Mesenchymal stem cell (in vitro differentiated cells and primary cell): ENCODE measurements at regions not wholly inside any gene's neighbourhood (a gene's known extent, or its start where the extent isn't known, plus 50 kb on each side); places are given as distances from the start of the nearest gene placed in this dataset.

Source experiments
- DNase-seq: peaks from one replicate; pipeline ENCODE4 v3.0.0-alpha.2; 2013
- H2AFZ ChIP-seq: one replicate; pipeline ENCODE4 v1.6.1; 2013; ENCODE audit warnings: low read depth, mild to moderate bottlenecking, control low read depth, inconsistent platforms, low read length, moderate library complexity
- H2AK5ac ChIP-seq: 2 replicates; pipeline ENCODE4 v1.6.1; 2013; ENCODE audit warnings: low read length, moderate library complexity, mild to moderate bottlenecking, inconsistent platforms; ENCODE audit not compliant: severe bottlenecking
- H2BK120ac ChIP-seq: one replicate; pipeline ENCODE4 v1.6.1; 2013; ENCODE audit warnings: low read depth, mild to moderate bottlenecking, inconsistent platforms, low read length, moderate library complexity
- H2BK12ac ChIP-seq, 2 experiments: one replicate each; pipeline ENCODE4 v1.6.1; 2013; ENCODE audit warnings: inconsistent platforms in 2 of 2, low read length in 2 of 2, mild to moderate bottlenecking in 2 of 2, moderate library complexity in 2 of 2, control low read depth in 1 of 2
- H2BK15ac ChIP-seq: one replicate; pipeline ENCODE4 v1.6.1; 2013; ENCODE audit warnings: mild to moderate bottlenecking, low read depth, inconsistent platforms; ENCODE audit not compliant: poor library complexity, severe bottlenecking
- H2BK5ac ChIP-seq: 2 replicates; pipeline ENCODE4 v1.6.1; 2013; ENCODE audit warnings: low read depth, mild to moderate bottlenecking, low read length, control low read depth, inconsistent platforms; ENCODE audit not compliant: poor library complexity, severe bottlenecking
- H3K14ac ChIP-seq, 2 experiments: one replicate each; pipeline ENCODE4 v1.6.1; 2013; ENCODE audit warnings: inconsistent platforms in 2 of 2, low read length in 2 of 2, control low read depth in 1 of 2, mild to moderate bottlenecking in 1 of 2, moderate library complexity in 1 of 2
- H3K18ac ChIP-seq, 2 experiments: one replicate each; pipeline ENCODE4 v1.6.1; 2013; ENCODE audit warnings: inconsistent platforms in 2 of 2, low read length in 2 of 2, control low read depth in 1 of 2, low read depth in 1 of 2, mild to moderate bottlenecking in 1 of 2
- H3K23ac ChIP-seq, 2 experiments: one replicate each; pipeline ENCODE4 v1.6.1; 2013; ENCODE audit warnings: inconsistent platforms in 2 of 2, low read length in 2 of 2, mild to moderate bottlenecking in 2 of 2, moderate library complexity in 2 of 2, control low read depth in 1 of 2
- H3K27ac ChIP-seq: 2 replicates; pipeline ENCODE4 v1.5.1; 2013; ENCODE audit warnings: mild to moderate bottlenecking, moderate library complexity, low read length, control low read depth, inconsistent platforms; ENCODE audit not compliant: poor library complexity, severe bottlenecking
- H3K27me3 ChIP-seq, 2 experiments: 2 replicates each; pipeline versions ENCODE4 v1.6.1 to v1.7.0; 2013; ENCODE audit warnings: low read length in 2 of 2, mild to moderate bottlenecking in 2 of 2, moderate library complexity in 2 of 2, control low read depth in 1 of 2, inconsistent platforms in 1 of 2; ENCODE audit not compliant: control insufficient read depth in 1 of 2, insufficient read depth in 1 of 2
- H3K36me3 ChIP-seq, 2 experiments: 2 replicates each; pipeline versions ENCODE4 v1.6.1 to v1.7.0; 2013; ENCODE audit warnings: low read length in 2 of 2, control low read depth in 1 of 2, inconsistent platforms in 1 of 2, low read depth in 1 of 2, mild to moderate bottlenecking in 1 of 2; ENCODE audit not compliant: insufficient read depth in 2 of 2, control insufficient read depth in 1 of 2
- H3K4ac ChIP-seq, 2 experiments: one replicate each; pipeline ENCODE4 v1.6.1; 2013; ENCODE audit warnings: inconsistent platforms in 2 of 2, low read length in 2 of 2, mild to moderate bottlenecking in 2 of 2, moderate library complexity in 2 of 2, control low read depth in 1 of 2, low read depth in 1 of 2
- H3K4me1 ChIP-seq: 2 replicates; pipeline ENCODE4 v1.6.1; 2013; ENCODE audit warnings: low read depth, low read length, control low read depth; ENCODE audit not compliant: control insufficient read depth, insufficient read depth
- H3K4me2 ChIP-seq: 2 replicates; pipeline ENCODE4 v1.6.1; 2013; ENCODE audit warnings: low read length, mild to moderate bottlenecking, inconsistent platforms; ENCODE audit not compliant: poor library complexity, severe bottlenecking
- H3K4me3 ChIP-seq, 2 experiments: 2 replicates each; pipeline versions ENCODE4 v1.5.1 to v1.7.0; 2013; ENCODE audit warnings: low read length in 2 of 2, mild to moderate bottlenecking in 2 of 2, control low read depth in 1 of 2, low read depth in 1 of 2; ENCODE audit not compliant: insufficient read depth in 1 of 2
- H3K79me1 ChIP-seq: replicated peaks from 2 replicates; pipeline ENCODE4 v1.6.1; 2013; ENCODE audit warnings: mild to moderate bottlenecking, control low read depth, low read length, inconsistent platforms; ENCODE audit not compliant: poor library complexity, severe bottlenecking
- H3K9ac ChIP-seq: 2 replicates; pipeline ENCODE4 v1.7.0; 2013; ENCODE audit warnings: mild to moderate bottlenecking, low read length, moderate library complexity
- H3K9me3 ChIP-seq: 2 replicates; pipeline ENCODE4 v1.7.0; 2013; ENCODE audit warnings: mild to moderate bottlenecking, low read length; ENCODE audit not compliant: control insufficient read depth
- H4K8ac ChIP-seq: one replicate; pipeline ENCODE4 v1.6.1; 2013; ENCODE audit warnings: inconsistent platforms, mild to moderate bottlenecking, low read length, moderate library complexity
- H4K91ac ChIP-seq: one replicate; pipeline ENCODE4 v1.6.1; 2013; ENCODE audit warnings: mild to moderate bottlenecking, low read length, inconsistent platforms
- WGBS: methylation state at CpG from one replicate; pipeline ENCODE4 v1.1.7; 2013; ENCODE audit warnings: mixed read lengths; 5-methylcytosine and 5-hydroxymethylcytosine counted together

DNA sequence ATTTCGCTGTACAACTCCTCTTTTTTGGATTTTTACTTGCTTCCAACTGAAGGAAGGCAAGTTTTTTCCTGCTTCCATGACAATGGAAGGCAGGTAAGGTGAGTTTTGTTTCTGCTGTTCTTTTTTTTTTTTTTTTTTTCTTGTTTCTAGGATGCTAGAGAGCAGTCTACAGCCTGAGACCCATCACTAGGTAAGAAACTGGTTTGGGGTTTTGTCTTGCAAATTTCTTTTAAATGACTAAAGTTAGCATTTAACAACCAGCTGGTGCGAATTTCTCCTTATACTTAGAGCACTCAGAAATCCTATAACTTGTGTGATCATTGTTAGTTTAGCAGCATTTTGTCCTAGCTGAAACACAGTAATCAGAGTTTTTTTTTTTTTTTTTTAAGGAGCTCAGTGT is 378.4 kb upstream of the CNKSR2 start:
- Histone ChIP-seq H3K9ac (no peak overlapping the region), H2BK5ac (no peak overlapping the region), H4K8ac (no peak overlapping the region), H3K23ac (no peak overlapping the region), H3K18ac (no peak overlapping the region), H2BK15ac (no peak overlapping the region), H2BK120ac (no peak overlapping the region), H3K4me2 (no peak overlapping the region), H2BK12ac (no peak overlapping the region), H4K91ac (no peak overlapping the region), H3K4me3 (no peak overlapping the region), H3K36me3 (no peaks in the 10 kb centered on the region), H2AK5ac (no peak overlapping the region), H3K9me3 (no peaks in the 10 kb centered on the region), H3K4me1 (no peaks in the 10 kb centered on the region), H3K27me3 (no peaks in the 10 kb centered on the region), H3K27ac (no peak overlapping the region), H3K79me1 (no peaks in the 10 kb centered on the region), H3K14ac (no peak overlapping the region), H3K4ac (no peak overlapping the region), H2AFZ (no peak overlapping the region)
- 0% methylated on average over 1 of the region's 2 CpGs for WGBS
- DNase-seq, result no peak

DNA sequence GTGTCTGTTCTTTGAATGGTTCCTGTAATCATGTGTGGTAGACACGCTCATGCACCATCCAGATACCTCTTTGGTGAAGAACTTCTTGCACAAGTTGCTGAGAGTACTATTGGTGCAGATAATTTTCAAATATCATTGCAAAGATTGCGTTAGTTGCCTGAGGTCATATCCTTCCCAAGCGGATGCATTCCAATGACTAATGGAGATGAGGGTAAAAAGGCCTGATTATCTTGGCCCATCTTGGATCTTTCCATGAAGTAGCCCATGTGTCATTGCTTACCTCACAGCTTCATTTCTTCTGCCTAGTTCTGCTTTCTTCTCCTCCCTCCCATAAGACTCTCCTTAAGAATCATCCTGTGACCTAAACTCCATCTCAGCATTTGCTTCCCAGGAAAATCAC is 384.9 kb upstream of the CNKSR2 start:
- H2BK12ac ChIP-seq, result no peak overlapping the region
- H2AFZ ChIP-seq, result no peak overlapping the region
- H3K79me1 ChIP-seq, result no peaks in the 10 kb centered on the region
- H3K27ac ChIP-seq, result no peak overlapping the region
- H3K14ac ChIP-seq, result no peak overlapping the region
- no peaks in the 10 kb centered on the region for H3K9me3 ChIP-seq
- H3K4ac ChIP-seq, result no peak overlapping the region
- no peak overlapping the region for H2BK120ac ChIP-seq
- no peak overlapping the region for H4K91ac ChIP-seq
- 78% methylated on average over 2 of the region's 3 CpGs for WGBS
- no peak overlapping the region for H3K4me3 ChIP-seq
- H3K36me3 ChIP-seq, result no peaks in the 10 kb centered on the region
- no peak overlapping the region for H2AK5ac ChIP-seq
- no peak overlapping the region for H2BK15ac ChIP-seq
- H2BK5ac ChIP-seq, result no peak overlapping the region
- no peak overlapping the region for H3K4me2 ChIP-seq
- H3K18ac ChIP-seq, result no peak overlapping the region
- H3K23ac ChIP-seq, result no peak overlapping the region
- H4K8ac ChIP-seq, result no peak overlapping the region
- H3K9ac ChIP-seq, result no peak overlapping the region
- H3K27me3 ChIP-seq, result no peaks in the 10 kb centered on the region
- DNase-seq, result no peak
- no peaks in the 10 kb centered on the region for H3K4me1 ChIP-seq

DNA sequence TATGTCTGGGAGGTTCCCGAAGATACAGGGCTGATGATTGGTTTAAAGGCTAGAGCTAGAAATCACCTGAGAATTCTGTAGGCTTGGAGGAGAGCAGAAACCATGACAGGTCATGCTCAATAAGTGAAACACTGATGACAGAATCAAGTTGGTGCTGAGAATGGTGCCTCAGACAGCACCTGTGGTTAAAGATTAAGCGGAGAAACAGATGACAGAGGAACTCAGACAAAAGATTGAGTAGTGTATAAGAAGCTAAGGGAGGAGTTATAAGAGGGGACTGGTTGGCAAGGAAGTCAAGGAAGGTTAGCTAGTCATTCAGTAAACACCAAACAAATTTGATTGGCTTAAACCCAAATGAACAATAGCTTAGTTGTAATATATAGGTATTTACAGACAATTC is 385.4 kb upstream of the CNKSR2 start:
- no peak overlapping the region for H3K4ac ChIP-seq
- no peak overlapping the region for H3K4me2 ChIP-seq
- no peak overlapping the region for H3K4me3 ChIP-seq
- no peak overlapping the region for H3K27ac ChIP-seq
- no peaks in the 10 kb centered on the region for H3K36me3 ChIP-seq
- H3K9ac ChIP-seq, result no peak overlapping the region
- no peaks in the 10 kb centered on the region for H3K79me1 ChIP-seq
- no peaks in the 10 kb centered on the region for H3K27me3 ChIP-seq
- H2BK15ac ChIP-seq, result no peak overlapping the region
- no peak overlapping the region for H2BK120ac ChIP-seq
- DNase-seq, result no peak
- 76% methylated on average over 1 of the region's 2 CpGs for WGBS
- H2BK12ac ChIP-seq, result no peak overlapping the region
- H3K23ac ChIP-seq, result no peak overlapping the region
- no peak overlapping the region for H3K14ac ChIP-seq
- H3K18ac ChIP-seq, result no peak overlapping the region
- no peak overlapping the region for H4K8ac ChIP-seq
- no peak overlapping the region for H4K91ac ChIP-seq
- no peak overlapping the region for H2BK5ac ChIP-seq
- H2AFZ ChIP-seq, result no peak overlapping the region
- no peaks in the 10 kb centered on the region for H3K9me3 ChIP-seq
- H3K4me1 ChIP-seq, result no peaks in the 10 kb centered on the region
- no peak overlapping the region for H2AK5ac ChIP-seq

DNA sequence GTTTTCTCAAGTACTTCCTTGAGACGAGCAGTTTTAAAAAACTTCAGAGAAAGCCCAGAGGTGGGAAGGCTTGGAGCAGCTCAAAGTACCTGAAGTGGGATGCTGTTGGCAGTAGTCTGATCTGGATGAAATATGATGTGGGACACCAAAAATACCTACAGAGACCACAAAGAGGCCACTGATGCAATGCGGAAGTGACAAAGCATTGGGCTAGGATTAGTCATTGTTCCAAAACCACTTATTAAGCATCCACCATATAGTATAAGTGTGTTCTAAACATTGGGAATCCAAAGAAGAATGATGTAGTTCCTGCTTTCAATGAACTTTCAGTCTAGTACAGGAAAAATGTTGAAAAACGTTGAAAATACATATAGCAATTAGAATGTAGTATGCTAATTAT is 386.1 kb upstream of the CNKSR2 start:
- H2AK5ac ChIP-seq, result no peak overlapping the region
- no peak overlapping the region for H2AFZ ChIP-seq
- no peak overlapping the region for H2BK15ac ChIP-seq
- no peak overlapping the region for H3K4me3 ChIP-seq
- H3K23ac ChIP-seq, result no peak overlapping the region
- no peak overlapping the region for H3K18ac ChIP-seq
- no peak overlapping the region for H3K27ac ChIP-seq
- no peak overlapping the region for H4K8ac ChIP-seq
- no peaks in the 10 kb centered on the region for H3K36me3 ChIP-seq
- no peak overlapping the region for H2BK5ac ChIP-seq
- H3K4me1 ChIP-seq, result no peaks in the 10 kb centered on the region
- no peak overlapping the region for H3K14ac ChIP-seq
- 57% methylated on average over 1 of the region's 3 CpGs for WGBS
- no peak overlapping the region for H3K4ac ChIP-seq
- H2BK120ac ChIP-seq, result no peak overlapping the region
- no peaks in the 10 kb centered on the region for H3K9me3 ChIP-seq
- no peak overlapping the region for H3K9ac ChIP-seq
- H4K91ac ChIP-seq, result no peak overlapping the region
- H2BK12ac ChIP-seq, result no peak overlapping the region
- DNase-seq, result peak; percentile 20
- H3K79me1 ChIP-seq, result no peaks in the 10 kb centered on the region
- H3K27me3 ChIP-seq, result no peaks in the 10 kb centered on the region
- no peak overlapping the region for H3K4me2 ChIP-seq
